HG03064 (cell line): ENCODE measurements at regions not wholly inside any gene's neighbourhood (a gene's known extent, or its start where the extent isn't known, plus 50 kb on each side); places are given as distances from the start of the nearest gene placed in this dataset.

Source experiments
- ATAC-seq: cut with Tn5 transposase; IDR thresholded peaks from one replicate; pipeline ENCODE4 v1.9.1; 2021; ENCODE audit warnings: low read depth; ENCODE audit not compliant: unreplicated experiment

GRCh38 chr18:40532046-40532445 lies 1423.0 kb upstream of the PIK3C3 start:
- ATAC-seq, result no peak

GRCh38 chr18:40531051-40531450 lies 1424.0 kb upstream of the PIK3C3 start:
- no peak for ATAC-seq

- no peak for ATAC-seq
These were observed 1425.6 kb upstream of the PIK3C3 start for GRCh38 chr18:40529478-40529877.

- ATAC-seq, result no peak
These were observed 1430.2 kb upstream of the PIK3C3 start for GRCh38 chr18:40524881-40525280.

DNA sequence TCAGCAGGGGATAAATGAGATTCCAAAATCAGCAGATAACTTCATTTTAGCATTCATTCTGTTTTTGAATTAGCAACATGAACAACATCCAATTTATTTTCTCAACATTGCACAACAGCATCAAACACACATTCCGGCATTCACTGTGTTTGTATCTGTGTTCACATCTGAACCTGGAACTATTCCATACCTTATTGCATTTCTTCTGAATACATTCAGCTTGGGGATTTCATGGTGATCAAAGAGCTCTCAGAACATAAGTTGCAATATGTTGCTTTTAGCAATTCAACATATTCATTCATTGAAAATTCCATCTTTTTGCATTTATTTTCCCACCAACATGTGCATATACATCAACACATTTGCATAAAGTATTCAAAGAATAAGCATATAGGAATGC lies 1431.7 kb upstream of the PIK3C3 start:
- ATAC-seq, result no peak

DNA sequence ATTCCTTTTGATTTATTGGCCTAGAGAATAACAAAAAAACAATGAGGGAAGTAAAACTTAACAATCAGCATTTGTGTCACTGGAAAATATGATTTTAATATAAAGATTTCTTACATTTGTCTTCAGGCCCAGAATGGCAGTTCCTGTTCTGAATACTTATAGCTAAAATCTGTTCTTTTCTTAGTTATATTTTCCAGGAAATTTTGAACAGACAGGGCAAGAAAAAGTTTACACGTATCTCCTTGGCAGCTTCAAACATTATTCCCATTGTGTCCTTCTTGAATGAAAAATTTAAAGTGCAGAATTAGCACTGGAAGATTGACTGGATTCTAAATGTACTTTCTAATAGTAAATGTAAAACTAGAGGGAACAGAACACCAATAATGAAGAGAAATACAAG lies 1454.0 kb upstream of the PIK3C3 start:
- ATAC-seq, result no peak

GRCh38 chr18:40494603-40495002 lies 1460.4 kb upstream of the PIK3C3 start:
- ATAC-seq, result no peak

DNA sequence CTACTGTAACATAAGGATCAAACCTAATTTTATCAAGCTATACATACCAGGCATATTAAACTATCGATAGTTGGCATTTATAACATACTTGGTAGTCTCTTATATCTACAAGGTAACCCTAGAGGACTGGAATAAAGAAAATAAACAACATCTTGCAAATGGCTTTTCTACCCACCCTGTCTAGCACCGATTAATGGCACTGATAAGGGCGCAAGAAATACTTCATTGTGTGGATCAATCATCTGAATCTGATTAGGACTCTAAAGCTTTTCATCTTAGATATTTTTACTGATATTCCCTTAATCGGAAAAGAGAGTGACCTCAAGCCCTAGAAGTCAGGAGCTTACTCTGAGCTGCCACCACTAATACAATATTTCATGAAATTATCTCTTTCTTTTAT lies 1461.7 kb upstream of the PIK3C3 start:
- no peak for ATAC-seq

DNA sequence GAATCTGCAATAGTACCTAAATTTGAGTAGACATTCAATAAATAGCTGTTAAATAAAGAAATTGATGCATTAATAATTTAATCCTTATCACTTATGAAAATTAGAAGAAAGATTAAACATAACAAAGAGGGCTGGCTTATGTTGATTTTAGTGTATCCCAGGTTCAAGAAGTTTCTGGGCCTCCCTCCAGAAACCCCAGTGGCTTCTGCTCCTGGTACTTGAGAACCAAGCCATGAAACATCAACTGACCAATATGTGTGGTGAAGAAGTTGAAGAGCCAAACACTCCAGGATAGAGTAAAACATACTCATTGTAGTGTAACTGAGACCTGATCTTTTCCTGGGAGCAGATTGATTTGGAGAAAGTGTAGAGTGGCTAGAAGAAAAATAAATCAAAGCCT lies 1465.7 kb upstream of the PIK3C3 start:
- ATAC-seq, result no peak

DNA sequence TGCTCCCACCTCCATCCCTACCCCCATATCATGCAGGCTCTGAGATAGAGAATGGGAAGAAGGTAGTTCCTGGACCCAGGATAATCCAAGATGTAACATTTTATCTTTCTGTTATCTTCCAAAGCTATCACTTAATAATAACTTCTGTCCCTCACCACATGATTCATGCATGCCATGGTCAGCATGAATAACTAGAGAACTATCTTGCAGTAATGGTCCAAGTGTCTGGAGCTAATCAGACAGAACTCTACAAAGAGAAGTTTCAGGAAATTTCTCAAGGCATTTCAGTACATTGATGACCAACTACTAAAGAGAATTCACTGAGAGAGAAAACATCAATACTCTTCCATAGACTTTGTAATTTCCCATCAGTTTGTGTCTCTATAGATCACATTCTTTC lies 1469.7 kb upstream of the PIK3C3 start:
- ATAC-seq, result no peak

DNA sequence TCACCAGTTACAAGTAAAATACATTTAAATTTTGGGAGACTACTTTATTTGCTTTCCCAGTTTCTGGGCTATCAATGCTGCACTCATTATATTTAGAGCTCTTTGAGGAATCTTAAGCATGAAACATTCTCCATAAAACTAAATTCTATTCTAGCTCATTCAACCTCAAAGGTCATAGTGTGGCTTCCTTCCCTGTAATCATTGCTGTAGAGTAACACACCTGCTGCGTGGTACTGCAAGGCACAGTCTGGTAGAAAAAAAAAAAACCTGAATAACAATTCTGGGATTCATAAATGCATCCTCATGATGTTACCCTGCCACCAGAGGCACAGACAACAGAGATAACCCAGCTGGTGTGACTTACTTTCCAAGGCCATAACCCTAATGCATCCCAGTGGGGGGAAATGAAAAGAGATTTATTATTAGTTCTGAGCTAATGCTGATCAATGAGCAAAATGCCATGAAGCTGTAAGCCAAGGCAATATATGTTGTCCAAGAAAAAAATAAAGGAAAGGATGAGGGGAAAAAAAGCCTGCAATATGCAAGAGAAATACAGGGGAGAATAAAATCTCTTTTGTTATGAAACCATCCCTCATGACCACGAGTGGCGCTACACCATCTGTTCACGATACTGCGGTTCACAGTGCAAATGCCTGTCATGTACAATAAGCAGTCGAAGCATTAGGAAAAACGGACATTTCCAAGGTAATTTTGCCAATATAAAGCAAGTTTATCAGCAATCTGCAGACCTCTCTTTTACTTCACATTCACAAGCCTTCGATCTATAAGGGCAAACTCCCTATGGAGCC lies 1481.6 kb upstream of the PIK3C3 start:
- no peak for ATAC-seq

DNA sequence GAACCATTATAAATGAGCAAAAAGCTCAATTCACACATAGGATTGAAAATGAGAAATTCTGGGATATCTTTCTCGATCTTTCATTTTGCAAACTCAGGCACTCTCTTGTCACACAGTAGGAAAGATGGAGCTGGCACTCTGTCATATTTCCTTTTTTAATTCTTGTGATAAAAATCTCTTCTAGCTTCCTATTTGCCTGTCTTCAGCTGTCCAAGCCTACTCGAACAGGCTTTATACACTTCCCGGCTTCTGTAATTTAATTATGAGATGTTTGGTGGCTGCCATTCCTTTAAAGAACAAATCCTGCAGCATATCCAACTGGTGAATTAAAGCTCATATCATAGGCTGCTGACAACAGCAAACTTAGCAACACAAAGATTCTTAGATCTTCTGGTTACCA lies 1484.3 kb upstream of the PIK3C3 start:
- ATAC-seq, result no peak

DNA sequence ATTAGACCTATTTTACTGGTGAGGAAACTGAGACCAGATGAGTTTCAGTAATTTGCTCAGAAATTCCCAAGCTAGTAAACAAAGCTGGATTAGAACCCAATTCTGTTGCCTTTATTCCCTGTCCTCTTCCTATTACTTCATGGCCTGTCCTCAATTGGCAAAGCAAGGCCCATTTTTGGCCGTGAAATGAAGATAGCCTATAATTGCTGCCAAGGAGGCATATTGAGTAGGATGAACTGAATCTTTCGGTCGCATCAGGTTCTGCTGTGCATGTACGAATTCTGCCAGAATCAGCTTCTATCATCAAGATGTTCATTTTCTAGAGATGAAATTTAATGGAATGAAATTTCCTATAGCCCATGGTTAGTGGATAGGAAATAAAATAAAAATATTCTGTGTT lies 1485.2 kb upstream of the PIK3C3 start:
- ATAC-seq, result no peak

DNA sequence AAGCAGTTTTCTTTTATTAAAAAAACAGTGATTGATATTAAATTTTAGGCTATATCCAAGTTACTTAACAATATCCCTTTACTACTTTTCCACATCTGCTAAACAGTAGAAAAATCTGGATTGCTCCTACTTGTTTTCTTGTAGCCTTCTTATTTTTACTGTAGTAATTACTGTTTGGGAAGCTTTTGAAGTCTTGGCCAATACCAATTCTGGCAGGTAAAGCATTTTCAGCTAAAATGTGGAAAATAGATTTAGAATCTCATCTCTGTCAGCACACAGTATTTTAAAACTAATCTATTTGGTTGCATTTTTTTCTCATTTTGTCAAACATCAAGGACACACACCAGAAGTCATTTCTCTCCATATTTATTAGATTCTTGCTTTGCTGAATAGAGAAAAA lies 1485.7 kb upstream of the PIK3C3 start:
- no peak for ATAC-seq

DNA sequence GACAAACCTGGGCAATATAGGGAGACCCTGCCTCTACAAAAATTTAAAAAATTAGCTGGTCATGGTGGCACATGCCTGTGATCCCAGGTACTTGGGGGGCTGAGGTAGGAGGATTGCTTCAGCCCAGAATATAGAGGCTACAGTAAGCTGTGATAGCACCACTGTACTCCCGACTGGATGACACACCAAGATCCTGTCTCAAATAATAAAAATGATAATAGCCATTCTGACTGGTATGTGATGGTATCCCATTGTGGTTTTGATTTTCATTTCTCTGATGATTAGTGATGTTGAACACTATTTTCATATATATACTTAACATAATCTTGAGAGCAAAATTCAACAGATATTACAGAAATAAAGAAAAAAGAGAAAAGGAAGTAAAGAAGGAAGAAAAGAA lies 1491.0 kb upstream of the PIK3C3 start:
- ATAC-seq, result no peak

GRCh38 chr18:40453903-40454302 lies 1501.1 kb upstream of the PIK3C3 start:
- ATAC-seq, result no peak

DNA sequence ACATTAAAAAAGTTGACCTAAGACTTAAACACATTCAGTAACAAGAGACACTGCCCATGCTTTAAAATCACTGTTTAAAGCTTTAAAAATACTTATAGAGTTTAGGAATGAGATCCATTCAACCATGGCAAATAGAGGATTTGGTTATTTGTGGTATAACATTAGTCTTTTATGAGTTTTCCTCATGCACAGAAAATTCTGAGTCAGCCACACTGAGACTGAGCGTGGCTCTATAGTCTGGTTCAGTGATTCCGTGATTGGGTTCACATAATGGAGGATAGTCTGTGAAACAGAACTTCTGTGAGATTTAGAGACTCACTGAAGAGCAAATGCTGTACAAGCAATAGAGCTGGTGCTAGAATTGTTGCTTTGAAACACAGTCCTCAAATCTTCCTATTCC lies 1502.4 kb upstream of the PIK3C3 start:
- no peak for ATAC-seq

DNA sequence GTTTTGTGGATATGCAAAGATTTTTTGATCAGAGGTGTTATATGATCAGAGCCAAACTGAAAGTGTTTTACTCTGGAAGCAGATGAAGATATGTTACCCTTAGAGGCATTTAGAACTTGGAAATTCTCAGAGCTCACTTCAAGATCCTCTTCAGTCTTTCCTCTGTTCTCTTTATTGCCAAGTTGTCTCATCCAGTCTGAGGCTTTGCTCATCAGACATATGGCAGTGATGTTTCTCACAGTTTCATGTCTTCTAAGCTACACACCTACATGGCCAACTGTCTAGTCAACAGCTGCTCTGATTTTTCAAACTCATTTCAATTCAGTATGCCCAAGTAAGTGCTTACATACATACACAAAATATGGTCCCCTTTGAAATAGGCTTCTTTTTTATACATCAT lies 1504.3 kb upstream of the PIK3C3 start:
- ATAC-seq, result no peak

- ATAC-seq, result no peak
These were observed 1507.2 kb upstream of the PIK3C3 start for GRCh38 chr18:40447820-40448219.

DNA sequence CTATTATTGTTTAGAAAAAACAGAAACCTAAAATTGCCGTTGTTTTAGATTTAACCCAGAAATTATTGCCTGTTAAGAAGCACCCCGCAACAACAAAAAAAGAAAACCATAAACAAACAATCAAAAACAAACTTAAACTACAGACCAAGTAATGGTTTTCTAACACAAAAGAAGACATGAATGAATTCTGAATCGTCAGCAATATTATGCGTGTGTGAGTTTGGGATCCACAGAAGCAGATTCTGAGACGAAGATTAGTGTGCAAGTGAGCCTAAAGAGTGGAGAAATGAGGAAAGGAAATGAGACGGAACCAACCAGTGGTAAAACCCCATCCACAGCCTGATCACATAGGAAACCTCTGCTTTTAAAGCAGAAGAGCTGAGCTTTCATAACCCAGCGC lies 1514.9 kb upstream of the PIK3C3 start:
- no peak for ATAC-seq

- ATAC-seq, result no peak
These were observed 1517.5 kb upstream of the PIK3C3 start for GRCh38 chr18:40437517-40437916.

GRCh38 chr18:40431071-40431985 lies 1523.7 kb upstream of the PIK3C3 start:
- no peak for ATAC-seq
